HG03175 (cell line): ENCODE measurements at regions not wholly inside any gene's neighbourhood (a gene's known extent, or its start where the extent isn't known, plus 50 kb on each side); places are given as distances from the start of the nearest gene placed in this dataset.

Source experiments
- ATAC-seq: cut with Tn5 transposase; IDR thresholded peaks from one replicate; pipeline ENCODE4 v1.9.1; 2021; ENCODE audit warnings: mild to moderate bottlenecking, moderate library complexity; ENCODE audit not compliant: unreplicated experiment

GRCh38 chr1:78351551-78352216, 139.1 kb upstream of the PTGFR start:
- ATAC-seq, result no peak

GRCh38 chr1:78355656-78356055, 135.1 kb upstream of the PTGFR start:
- no peak for ATAC-seq

GRCh38 chr1:78358165-78358564, 132.6 kb upstream of the PTGFR start:
- no peak for ATAC-seq

- no peak for ATAC-seq
Measured at GRCh38 chr1:78359666-78360065, 131.1 kb upstream of the PTGFR start.

- ATAC-seq, result no peak
Measured at GRCh38 chr1:78360584-78360983, 130.2 kb upstream of the PTGFR start.

- ATAC-seq, result no peak
Measured at GRCh38 chr1:78367700-78368099, 123.1 kb upstream of the PTGFR start.

GRCh38 chr1:78369546-78369945, 121.2 kb upstream of the PTGFR start:
- no peak for ATAC-seq

GRCh38 chr1:78370356-78370755, 120.4 kb upstream of the PTGFR start:
- ATAC-seq, result peak; percentile 72

GRCh38 chr1:78370779-78371482, 119.8 kb upstream of the PTGFR start:
- ATAC-seq, result peak; percentile 69

GRCh38 chr1:78373676-78374075, 117.1 kb upstream of the PTGFR start:
- no peak for ATAC-seq

- ATAC-seq, result no peak
Measured at GRCh38 chr1:78375996-78376395, 114.8 kb upstream of the PTGFR start.

- ATAC-seq, result peak; percentile 98
Measured at GRCh38 chr1:78377356-78377928, 113.3 kb upstream of the PTGFR start.

- ATAC-seq, result no peak
Measured at GRCh38 chr1:78383923-78384322, 106.9 kb upstream of the PTGFR start.

- peak; percentile 97 for ATAC-seq
Measured at GRCh38 chr1:78385744-78386462, 104.9 kb upstream of the PTGFR start.

GRCh38 chr1:78387201-78387600, 103.6 kb upstream of the PTGFR start:
- no peak for ATAC-seq

GRCh38 chr1:78387871-78388270, 102.9 kb upstream of the PTGFR start:
- no peak for ATAC-seq

- no peak for ATAC-seq
Measured at GRCh38 chr1:78388275-78388674, 102.5 kb upstream of the PTGFR start.

- no peak for ATAC-seq
Measured at GRCh38 chr1:78401148-78401547, 89.6 kb upstream of the PTGFR start.

GRCh38 chr1:78408192-78408591, 82.6 kb upstream of the PTGFR start:
- no peak for ATAC-seq

GRCh38 chr1:78408810-78409209, 82.0 kb upstream of the PTGFR start:
- ATAC-seq, result no peak

- ATAC-seq, result no peak
Measured at GRCh38 chr1:78410643-78411042, 80.1 kb upstream of the PTGFR start.

- no peak for ATAC-seq
Measured at GRCh38 chr1:78411707-78412106, 79.1 kb upstream of the PTGFR start.
